HEK293 (cell line): ENCODE measurements at regions not wholly inside any gene's neighbourhood (a gene's known extent, or its start where the extent isn't known, plus 50 kb on each side); places are given as distances from the start of the nearest gene placed in this dataset.
"Not testable (repeated sequence)": the region's sequence is repeated elsewhere in the genome, so short reads cannot be mapped to it uniquely, and the experiment has no call there.

Experiments
- CTCF ChIA-PET: fragments of 350-600 bp; formaldehyde crosslinking; extraction: SDS; loops from one replicate; lab custom pipeline; 2021; ENCODE audit warnings: antibody characterized with exemption; lab: Yijun Ruan, JAX
- POLR2A ChIA-PET: fragments of 300-600 bp; formaldehyde crosslinking; extraction: SDS; loops from one replicate; lab custom pipeline; 2020; ENCODE audit warnings: antibody characterized with exemption, inconsistent platforms; lab: Yijun Ruan, JAX
- H3K27ac ChIP-seq: fragments of 200-500 bp; sonication (Bioruptor generic); 2 replicates; pipeline ENCODE4 v1.5.1; 2014; ENCODE audit warnings: low read depth, low read length, control low read depth, inconsistent platforms; ENCODE audit errors: extremely low read depth
- H3K36me3 ChIP-seq, 2 experiments: fragments of 200-500 bp in 1 of 2; sonication (Bioruptor generic) in 1 of 2; 1 replicate in 1 of 2; 2 replicates in 1 of 2; pipeline ENCODE4 v1.5.1; 2014 to 2017; ENCODE audit warnings: inconsistent platforms in 2 of 2, low read length in 2 of 2; ENCODE audit not compliant: control insufficient read depth in 2 of 2, insufficient read depth in 1 of 2
- H3K4me1 ChIP-seq: fragments of 200-500 bp; sonication (Bioruptor generic); 2 replicates; pipeline ENCODE4 v1.5.1; 2014; ENCODE audit warnings: mild to moderate bottlenecking, low read length, inconsistent platforms; ENCODE audit not compliant: control insufficient read depth, insufficient read depth
- H3K4me3 ChIP-seq: 2 replicates; pipeline ENCODE4 v1.5.1; 2011; ENCODE audit warnings: low read depth, mild to moderate bottlenecking, control low read depth, low read length, moderate library complexity
- H3K9me3 ChIP-seq: fragments of 200-500 bp; sonication (Bioruptor generic); 2 replicates; pipeline ENCODE4 v1.5.1; 2014; ENCODE audit warnings: low read depth, low read length, inconsistent platforms; ENCODE audit not compliant: control insufficient read depth, insufficient read depth
- ZBTB11 ChIP-seq: fragments of 450-650 bp; formaldehyde crosslinking; conservative IDR thresholded peaks from 2 replicates; pipeline ENCODE4 v1.5.1; 2016; ENCODE audit warnings: low read depth, missing biosample characterization, missing genetic modification characterization
- ZBTB21 ChIP-seq: fragments of 450-650 bp; formaldehyde crosslinking; IDR thresholded peaks from 2 replicates; pipeline ENCODE4 v1.5.1; 2017; ENCODE audit warnings: missing biosample characterization, missing genetic modification characterization
- ZBTB8A ChIP-seq: fragments of 450-650 bp; formaldehyde crosslinking; IDR thresholded peaks from 2 replicates; pipeline ENCODE4 v1.5.1; 2016; ENCODE audit warnings: missing biosample characterization, missing genetic modification characterization
- ZNF112 ChIP-seq: fragments of 450-650 bp; formaldehyde crosslinking; IDR thresholded peaks from 2 replicates; pipeline ENCODE4 v1.5.0; 2017; ENCODE audit warnings: missing biosample characterization, missing genetic modification characterization
- ZNF140 ChIP-seq: fragments of 450-650 bp; formaldehyde crosslinking; IDR thresholded peaks from 2 replicates; pipeline ENCODE4 v1.5.1; 2016; ENCODE audit warnings: missing biosample characterization, missing genetic modification characterization
- ZNF202 ChIP-seq: fragments of 450-650 bp; formaldehyde crosslinking; IDR thresholded peaks from 2 replicates; pipeline ENCODE4 v1.5.1; 2016; ENCODE audit warnings: missing biosample characterization, missing genetic modification characterization, borderline replicate concordance
- ZNF248 ChIP-seq: fragments of 450-650 bp; formaldehyde crosslinking; IDR thresholded peaks from 2 replicates; pipeline ENCODE4 v1.5.1; 2017; ENCODE audit warnings: missing biosample characterization, missing genetic modification characterization
- ZNF302 ChIP-seq: fragments of 450-650 bp; formaldehyde crosslinking; IDR thresholded peaks from 2 replicates; pipeline ENCODE4 v1.5.1; 2016; ENCODE audit warnings: missing biosample characterization, missing genetic modification characterization, low read depth
- ZNF394 ChIP-seq: fragments of 450-650 bp; formaldehyde crosslinking; IDR thresholded peaks from 2 replicates; pipeline ENCODE4 v1.5.1; 2016; ENCODE audit warnings: missing biosample characterization, missing genetic modification characterization, mild to moderate bottlenecking, moderate library complexity, borderline replicate concordance
- ZNF404 ChIP-seq: fragments of 450-650 bp; formaldehyde crosslinking; IDR thresholded peaks from 2 replicates; pipeline ENCODE4 v1.5.1; 2017; ENCODE audit warnings: missing biosample characterization, missing genetic modification characterization
- ZNF416 ChIP-seq: fragments of 450-650 bp; formaldehyde crosslinking; IDR thresholded peaks from 2 replicates; pipeline ENCODE4 v1.5.1; 2016; ENCODE audit warnings: missing biosample characterization, missing genetic modification characterization
- ZNF426 ChIP-seq: fragments of 450-650 bp; formaldehyde crosslinking; IDR thresholded peaks from 2 replicates; pipeline ENCODE4 v1.5.1; 2017; ENCODE audit warnings: missing biosample characterization, missing genetic modification characterization, mild to moderate bottlenecking, inconsistent platforms, moderate library complexity
- ZNF488 ChIP-seq: fragments of 450-650 bp; formaldehyde crosslinking; IDR thresholded peaks from 2 replicates; pipeline ENCODE4 v1.5.1; 2016; ENCODE audit warnings: missing biosample characterization, missing genetic modification characterization
- ZNF510 ChIP-seq: fragments of 450-650 bp; formaldehyde crosslinking; IDR thresholded peaks from 2 replicates; pipeline ENCODE4 v1.5.1; 2018; ENCODE audit warnings: mild to moderate bottlenecking, missing genetic modification characterization, missing biosample characterization; ENCODE audit not compliant: insufficient replicate concordance
- ZNF529 ChIP-seq: fragments of 450-650 bp; formaldehyde crosslinking; IDR thresholded peaks from 2 replicates; pipeline ENCODE4 v1.5.1; 2017; ENCODE audit warnings: missing genetic modification characterization, missing biosample characterization; ENCODE audit not compliant: insufficient replicate concordance
- ZNF555 ChIP-seq: fragments of 450-650 bp; formaldehyde crosslinking; conservative IDR thresholded peaks from 2 replicates; pipeline ENCODE4 v1.5.1; 2017; ENCODE audit warnings: missing biosample characterization, mild to moderate bottlenecking, missing genetic modification characterization, inconsistent platforms
- ZNF610 ChIP-seq: fragments of 450-650 bp; formaldehyde crosslinking; IDR thresholded peaks from 2 replicates; pipeline ENCODE4 v1.5.1; 2016; ENCODE audit warnings: missing biosample characterization, missing genetic modification characterization, borderline replicate concordance
- ZNF623 ChIP-seq: fragments of 450-650 bp; formaldehyde crosslinking; IDR thresholded peaks from 2 replicates; pipeline ENCODE4 v1.5.1; 2016; ENCODE audit warnings: missing biosample characterization, missing genetic modification characterization
- ZNF639 ChIP-seq: fragments of 450-650 bp; formaldehyde crosslinking; IDR thresholded peaks from 2 replicates; pipeline ENCODE4 v1.5.1; 2016; ENCODE audit warnings: missing biosample characterization, missing genetic modification characterization
- ZNF76 ChIP-seq: fragments of 450-650 bp; formaldehyde crosslinking; IDR thresholded peaks from 2 replicates; pipeline ENCODE4; 2016; ENCODE audit warnings: low read depth, missing biosample characterization, missing genetic modification characterization, borderline replicate concordance
- ZNF776 ChIP-seq: fragments of 450-650 bp; formaldehyde crosslinking; IDR thresholded peaks from 2 replicates; pipeline ENCODE4 v1.5.0; 2017; ENCODE audit warnings: missing biosample characterization, missing genetic modification characterization, borderline replicate concordance
- TF ChIP-seq, protein P1 (sequence below): fragments of 450-650 bp; formaldehyde crosslinking; conservative IDR thresholded peaks from 2 replicates; pipeline ENCODE4 v1.5.1; 2016; ENCODE audit warnings: low read depth, missing biosample characterization, missing genetic modification characterization

GRCh38 chr6:148021699-148022098 is 320.9 kb upstream of the SASH1 start (continued):
- TF ChIP-seq ZNF112 (tag by site-specific recombination) (no peak), ZNF394 (tag by site-specific recombination) (no peak)

GRCh38 chr6:148022279-148022678 is 320.4 kb upstream of the SASH1 start:
- CTCF ChIA-PET, result interaction anchor here (0.5 kb wide), 1 partner anchor 23 kb away, joined by 6 read pairs; no protein-coding TSS in a partner anchor
- H3K9me3 ChIP-seq, H3K4me1 ChIP-seq, H3K4me3 ChIP-seq, POLR2A ChIA-PET, H3K36me3 ChIP-seq, H3K27ac ChIP-seq: not testable (repeated sequence)
- 0 out of 2 replicates have a peak, but pooled peaks have one; percentile 59 for TF ChIP-seq ZNF202 (tag by site-specific recombination)
- peak; percentile 68; the same call in 1 of the 2 replicates for TF ChIP-seq ZNF140 (tag by site-specific recombination)
- 0 out of 2 replicates have a peak, but pooled peaks have one; percentile 16 for TF ChIP-seq ZNF404 (tag by site-specific recombination)
- 0 out of 2 replicates have a peak, but pooled peaks have one; percentile 21 for TF ChIP-seq ZBTB21 (tag by site-specific recombination)
- TF ChIP-seq ZNF555 (tag by site-specific recombination), result peak; percentile 46
- peak; percentile 35 for TF ChIP-seq ZNF623
- TF ChIP-seq, protein P1, sequence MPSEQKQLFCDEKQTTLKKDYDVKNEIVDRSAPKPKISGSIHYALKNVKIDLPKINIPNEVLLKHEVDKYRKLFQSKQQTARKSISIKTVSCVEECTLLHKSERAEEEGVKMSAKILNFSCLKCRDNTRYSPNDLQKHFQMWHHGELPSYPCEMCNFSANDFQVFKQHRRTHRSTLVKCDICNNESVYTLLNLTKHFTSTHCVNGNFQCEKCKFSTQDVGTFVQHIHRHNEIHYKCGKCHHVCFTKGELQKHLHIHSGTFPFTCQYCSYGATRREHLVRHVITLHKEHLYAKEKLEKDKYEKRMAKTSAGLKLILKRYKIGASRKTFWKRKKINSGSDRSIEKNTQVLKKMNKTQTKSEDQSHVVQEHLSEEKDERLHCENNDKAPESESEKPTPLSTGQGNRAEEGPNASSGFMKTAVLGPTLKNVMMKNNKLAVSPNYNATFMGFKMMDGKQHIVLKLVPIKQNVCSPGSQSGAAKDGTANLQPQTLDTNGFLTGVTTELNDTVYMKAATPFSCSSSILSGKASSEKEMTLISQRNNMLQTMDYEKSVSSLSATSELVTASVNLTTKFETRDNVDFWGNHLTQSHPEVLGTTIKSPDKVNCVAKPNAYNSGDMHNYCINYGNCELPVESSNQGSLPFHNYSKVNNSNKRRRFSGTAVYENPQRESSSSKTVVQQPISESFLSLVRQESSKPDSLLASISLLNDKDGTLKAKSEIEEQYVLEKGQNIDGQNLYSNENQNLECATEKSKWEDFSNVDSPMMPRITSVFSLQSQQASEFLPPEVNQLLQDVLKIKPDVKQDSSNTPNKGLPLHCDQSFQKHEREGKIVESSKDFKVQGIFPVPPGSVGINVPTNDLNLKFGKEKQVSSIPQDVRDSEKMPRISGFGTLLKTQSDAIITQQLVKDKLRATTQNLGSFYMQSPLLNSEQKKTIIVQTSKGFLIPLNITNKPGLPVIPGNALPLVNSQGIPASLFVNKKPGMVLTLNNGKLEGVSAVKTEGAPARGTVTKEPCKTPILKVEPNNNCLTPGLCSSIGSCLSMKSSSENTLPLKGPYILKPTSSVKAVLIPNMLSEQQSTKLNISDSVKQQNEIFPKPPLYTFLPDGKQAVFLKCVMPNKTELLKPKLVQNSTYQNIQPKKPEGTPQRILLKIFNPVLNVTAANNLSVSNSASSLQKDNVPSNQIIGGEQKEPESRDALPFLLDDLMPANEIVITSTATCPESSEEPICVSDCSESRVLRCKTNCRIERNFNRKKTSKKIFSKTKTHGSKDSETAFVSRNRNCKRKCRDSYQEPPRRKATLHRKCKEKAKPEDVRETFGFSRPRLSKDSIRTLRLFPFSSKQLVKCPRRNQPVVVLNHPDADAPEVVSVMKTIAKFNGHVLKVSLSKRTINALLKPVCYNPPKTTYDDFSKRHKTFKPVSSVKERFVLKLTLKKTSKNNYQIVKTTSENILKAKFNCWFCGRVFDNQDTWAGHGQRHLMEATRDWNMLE (tag by site-specific recombination), result peak; percentile 67; the same call in 1 of the 2 replicates
- 0 out of 2 replicates have a peak, but pooled peaks have one; percentile 32 for TF ChIP-seq ZBTB11 (tag by site-specific recombination)
- TF ChIP-seq ZNF510 (tag by site-specific recombination), result peak; percentile 8
- peak; percentile 34; the same call in 1 of the 2 replicates for TF ChIP-seq ZBTB8A
- peak; percentile 70; the same call in 1 of the 2 replicates for TF ChIP-seq ZNF394 (tag by site-specific recombination)
- TF ChIP-seq ZNF426 (tag by site-specific recombination), result peak; percentile 48

DNA sequence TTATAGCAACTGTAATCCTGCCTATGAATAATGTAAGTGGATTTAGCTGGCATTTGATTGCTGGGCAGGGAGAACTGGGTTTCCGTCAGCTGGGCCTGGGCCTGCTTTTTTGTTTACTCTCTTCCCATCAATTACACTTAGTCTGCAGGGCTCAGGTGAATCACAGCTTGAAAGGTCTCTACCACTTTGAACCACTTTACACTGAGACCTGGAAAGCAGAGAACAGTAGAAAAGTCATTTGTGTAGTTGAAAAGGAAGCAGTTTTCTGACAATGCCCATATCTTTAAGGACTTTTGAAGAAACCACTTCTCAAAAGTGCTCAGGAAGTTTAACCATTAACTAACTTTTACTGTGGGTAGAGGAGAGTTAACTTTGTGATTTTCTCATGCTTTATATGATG is 315.4 kb upstream of the SASH1 start:
- H3K4me1 ChIP-seq, result no peaks in the 10 kb centered on the region
- H3K9me3 ChIP-seq, result no peaks in the 10 kb centered on the region
- ChIA-PET CTCF (interaction anchor here (0.8 kb wide), 1 partner anchor 57 kb away, joined by 3 read pairs; no protein-coding TSS in a partner anchor), POLR2A (no interaction called here)
- no peaks in the 10 kb centered on the region for H3K36me3 ChIP-seq
- H3K4me3 ChIP-seq, result no peak overlapping the region
- H3K27ac ChIP-seq, result no peak overlapping the region
- TF ChIP-seq ZNF248 (tag by site-specific recombination), result no peak
- no peak for TF ChIP-seq ZNF488 (tag by site-specific recombination)
- TF ChIP-seq ZNF610 (tag by site-specific recombination), result no peak
- no peak for TF ChIP-seq ZNF529 (tag by site-specific recombination)
- no peak for TF ChIP-seq ZNF416 (tag by site-specific recombination)
- TF ChIP-seq ZNF639 (tag by site-specific recombination), result no peak
- TF ChIP-seq ZNF776 (tag by site-specific recombination), result no peak
- TF ChIP-seq ZNF76 (tag by site-specific recombination), result no peak
- no peak for TF ChIP-seq ZNF555 (tag by site-specific recombination)
- no peak for TF ChIP-seq ZNF302 (tag by site-specific recombination)
